Right lung (tissue), 2 donors: ENCODE measurements at regions not wholly inside any gene's neighbourhood (a gene's known extent, or its start where the extent isn't known, plus 50 kb on each side); places are given as distances from the start of the nearest gene placed in this dataset.

ENCODE experiments used
- DNase-seq, 2 donors: peaks; one replicate each; pipeline ENCODE4 v3.0.0-alpha.2; 2013

- DNase-seq: peak; percentile 75 to 82
These were observed 226.8 kb downstream of the TMEM167A start for GRCh38 chr5:82850393-82850792.

- no peak for DNase-seq
These were observed 227.3 kb downstream of the TMEM167A start for GRCh38 chr5:82849885-82850284.

GRCh38 chr5:82847562-82847961, 229.6 kb downstream of the TMEM167A start:
- no peak for DNase-seq

- DNase-seq: no peak
These were observed 237.3 kb downstream of the TMEM167A start for GRCh38 chr5:82839881-82840280.

GRCh38 chr5:82835488-82835887, 241.7 kb downstream of the TMEM167A start:
- no peak for DNase-seq

GRCh38 chr5:82834151-82834550, 243.0 kb downstream of the TMEM167A start:
- DNase-seq: no peak

- DNase-seq: no peak
These were observed 243.9 kb downstream of the TMEM167A start for GRCh38 chr5:82833277-82833676.

GRCh38 chr5:82832445-82832844, 244.7 kb downstream of the TMEM167A start:
- no peak for DNase-seq

- DNase-seq: no peak
These were observed 249.0 kb downstream of the TMEM167A start for GRCh38 chr5:82828211-82828610.

- DNase-seq: no peak
These were observed 249.5 kb downstream of the TMEM167A start for GRCh38 chr5:82827651-82828050.

GRCh38 chr5:82822634-82822927, 254.6 kb downstream of the TMEM167A start:
- DNase-seq: no peak

GRCh38 chr5:82821846-82822633, 255.2 kb downstream of the TMEM167A start:
- DNase-seq: no peak

GRCh38 chr5:82820961-82821845, 256.0 kb downstream of the TMEM167A start:
- DNase-seq: no peak

- DNase-seq: no peak
These were observed 257.0 kb downstream of the TMEM167A start for GRCh38 chr5:82820188-82820587.

- no peak for DNase-seq
These were observed 259.1 kb downstream of the TMEM167A start for GRCh38 chr5:82817897-82818676.

- no peak for DNase-seq
These were observed 260.3 kb downstream of the TMEM167A start for GRCh38 chr5:82816926-82817325.

GRCh38 chr5:82815871-82816270, 261.3 kb downstream of the TMEM167A start:
- DNase-seq: no peak

GRCh38 chr5:82813861-82814260, 263.3 kb downstream of the TMEM167A start:
- peak; percentile 56 to 64 for DNase-seq

- peak in 1 of 2 donors; percentile 28 for DNase-seq
These were observed 264.6 kb downstream of the TMEM167A start for GRCh38 chr5:82812575-82812974.

- DNase-seq: peak; percentile 62 to 71
These were observed 265.7 kb downstream of the TMEM167A start for GRCh38 chr5:82811490-82811889.

- no peak for DNase-seq
These were observed 267.6 kb downstream of the TMEM167A start for GRCh38 chr5:82809420-82810143.

GRCh38 chr5:82808960-82809359, 268.2 kb downstream of the TMEM167A start:
- no peak for DNase-seq
